ENCODE measurements at regions not wholly inside any gene's neighbourhood (a gene's known extent, or its start where the extent isn't known, plus 50 kb on each side); places are given as distances from the start of the nearest gene placed in this dataset.

DNA sequence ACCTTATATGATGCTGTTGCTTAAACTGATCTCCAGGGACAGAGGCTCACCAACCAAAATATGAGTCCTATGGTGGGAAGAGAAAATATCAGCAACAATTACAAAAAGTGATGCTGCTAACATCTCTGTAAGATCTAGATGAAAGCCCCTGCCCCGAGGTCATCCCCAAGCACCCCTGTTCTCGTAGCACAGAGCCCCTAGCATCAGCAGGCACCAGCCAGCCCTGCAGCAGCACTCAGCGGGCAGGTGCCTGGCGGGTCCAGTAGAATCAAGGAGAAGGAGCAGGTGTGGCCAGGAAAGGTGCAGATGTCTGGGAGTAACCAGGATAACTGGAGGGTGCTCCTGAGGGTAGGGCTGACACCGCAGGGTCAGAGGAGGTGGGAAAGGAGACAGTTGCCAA, 474.2 kb upstream of the MYT1L start (continued):
- TF ChIP-seq ZZZ3 (IDR thresholded peaks at IDR 0.05; ENCODE audit: control insufficient read depth, insufficient read length, low read depth): no peak
- TF ChIP-seq POLR2AphosphoS2 (IDR thresholded peaks at IDR 0.05; ENCODE audit: low read depth, low read length): no peak
- TF ChIP-seq FOXK2 (IDR thresholded peaks at IDR 0.05): no peak
- no peak for TF ChIP-seq RUNX3 (IDR thresholded peaks at IDR 0.05; ENCODE audit: low read length)

GRCh38 chr2:2804528-2804927, 473.5 kb upstream of the MYT1L start:
- no peaks in the 10 kb centered on the region for H4K20me1 ChIP-seq (ENCODE audit: control insufficient read depth, insufficient read depth)
- H2AFZ ChIP-seq (ENCODE audit: control insufficient read depth, low read depth, low read length): no peak overlapping the region
- no peaks in the 10 kb centered on the region for H3K27me3 ChIP-seq (replicated peaks in 1 of 2; ENCODE audit: control insufficient read depth in 2 of 2, insufficient read depth in 2 of 2, low read length in 1 of 2)
- ChIA-PET SMC1A (ENCODE audit: uncharacterized antibody, unreplicated experiment) (no interaction called here), RAD21 (ENCODE audit: unreplicated experiment) (no interaction called here), CTCF (interaction anchor here (1.5 kb wide), 1 partner anchor 9 kb away, joined by 4 read pairs; no protein-coding TSS in a partner anchor), POLR2A (no interaction called here)
- no peaks in the 10 kb centered on the region for H3K36me3 ChIP-seq (ENCODE audit: control insufficient read depth in 2 of 2, insufficient read depth in 2 of 2, low read length in 1 of 2)
- no TSS peak for BruUV-seq (replicated peaks)
- intact Hi-C loops (cut with micrococcal nuclease; ENCODE audit: unreplicated experiment) (no loop called here), in situ Hi-C loops (cut with MboI) (no loop called here)
- no peaks in the 10 kb centered on the region for H3K9me3 ChIP-seq (replicated peaks; ENCODE audit: control insufficient read depth, insufficient read depth, low read length)
- ATAC-seq (no peak), DNase-seq (ENCODE audit: low read depth, low spot score) (no peak), FAIRE-seq (no peak)
- H3K79me2 ChIP-seq (ENCODE audit: control insufficient read depth, insufficient read depth, low read length): no peaks in the 10 kb centered on the region
- no peak overlapping the region for H3K9ac ChIP-seq (ENCODE audit: control insufficient read depth, insufficient read depth, low read length)
- H3K4me1 ChIP-seq (ENCODE audit: control insufficient read depth, insufficient read depth, low read length): no peaks in the 10 kb centered on the region
- H3K4me3 ChIP-seq: no peak overlapping the region
- H3K4me2 ChIP-seq (ENCODE audit: control insufficient read depth, insufficient read depth): no peak overlapping the region
- 70% methylated on average over 14 of the region's 15 CpGs for WGBS (ENCODE audit: insufficient coverage, insufficient replicate concordance, low lambda C conversion rate, missing lambda C conversion rate)
- no peak overlapping the region for H3K27ac ChIP-seq (ENCODE audit: control insufficient read depth, insufficient read depth)
- TF ChIP-seq, protein P1, sequence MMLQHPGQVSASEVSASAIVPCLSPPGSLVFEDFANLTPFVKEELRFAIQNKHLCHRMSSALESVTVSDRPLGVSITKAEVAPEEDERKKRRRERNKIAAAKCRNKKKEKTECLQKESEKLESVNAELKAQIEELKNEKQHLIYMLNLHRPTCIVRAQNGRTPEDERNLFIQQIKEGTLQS (IDR thresholded peaks at IDR 0.05; ENCODE audit: borderline replicate concordance, extremely low read depth, low read depth, low read length): no peak
- no peak for TF ChIP-seq ZNF24 (IDR thresholded peaks at IDR 0.05)
- TF ChIP-seq ATF7 (IDR thresholded peaks at IDR 0.05; ENCODE audit: low read depth): no peak
- no peak for TF ChIP-seq NRF1 (conservative IDR thresholded peaks at IDR 0.05; ENCODE audit: low read depth, low read length)
- TF ChIP-seq MTA3 (IDR thresholded peaks at IDR 0.05; ENCODE audit: borderline replicate concordance, low read length): no peak
- no peak for TF ChIP-seq IKZF1 (conservative IDR thresholded peaks at IDR 0.05)
- TF ChIP-seq, protein P2, sequence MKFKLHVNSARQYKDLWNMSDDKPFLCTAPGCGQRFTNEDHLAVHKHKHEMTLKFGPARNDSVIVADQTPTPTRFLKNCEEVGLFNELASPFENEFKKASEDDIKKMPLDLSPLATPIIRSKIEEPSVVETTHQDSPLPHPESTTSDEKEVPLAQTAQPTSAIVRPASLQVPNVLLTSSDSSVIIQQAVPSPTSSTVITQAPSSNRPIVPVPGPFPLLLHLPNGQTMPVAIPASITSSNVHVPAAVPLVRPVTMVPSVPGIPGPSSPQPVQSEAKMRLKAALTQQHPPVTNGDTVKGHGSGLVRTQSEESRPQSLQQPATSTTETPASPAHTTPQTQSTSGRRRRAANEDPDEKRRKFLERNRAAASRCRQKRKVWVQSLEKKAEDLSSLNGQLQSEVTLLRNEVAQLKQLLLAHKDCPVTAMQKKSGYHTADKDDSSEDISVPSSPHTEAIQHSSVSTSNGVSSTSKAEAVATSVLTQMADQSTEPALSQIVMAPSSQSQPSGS (IDR thresholded peaks at IDR 0.05; ENCODE audit: low read length): no peak
- TF ChIP-seq CTCF (IDR thresholded peaks at IDR 0.05 in 2 of 3, conservative IDR thresholded peaks at IDR 0.05 in 1 of 3; ENCODE audit: control insufficient read depth in 2 of 3, extremely low read depth in 1 of 3, insufficient read depth in 1 of 3, low read depth in 3 of 3, low read length in 3 of 3): no peak
- TF ChIP-seq, protein P3, sequence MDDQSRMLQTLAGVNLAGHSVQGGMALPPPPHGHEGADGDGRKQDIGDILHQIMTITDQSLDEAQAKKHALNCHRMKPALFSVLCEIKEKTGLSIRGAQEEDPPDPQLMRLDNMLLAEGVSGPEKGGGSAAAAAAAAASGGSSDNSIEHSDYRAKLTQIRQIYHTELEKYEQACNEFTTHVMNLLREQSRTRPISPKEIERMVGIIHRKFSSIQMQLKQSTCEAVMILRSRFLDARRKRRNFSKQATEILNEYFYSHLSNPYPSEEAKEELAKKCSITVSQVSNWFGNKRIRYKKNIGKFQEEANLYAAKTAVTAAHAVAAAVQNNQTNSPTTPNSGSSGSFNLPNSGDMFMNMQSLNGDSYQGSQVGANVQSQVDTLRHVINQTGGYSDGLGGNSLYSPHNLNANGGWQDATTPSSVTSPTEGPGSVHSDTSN (IDR thresholded peaks at IDR 0.05; ENCODE audit: insufficient replicate concordance, low read depth, low read length): no peak
- no peak for TF ChIP-seq CUX1 (IDR thresholded peaks at IDR 0.05; ENCODE audit: insufficient replicate concordance, low read depth, low read length)

All from GM12878 (cell line).